Stimulated activated CD4-positive, alpha-beta T cell treated with anti-CD3 and anti-CD28 coated beads, Interleukin-4, amount 100 ng/mL, for 4 hours (primary cell): ENCODE measurements at regions not wholly inside any gene's neighbourhood (a gene's known extent, or its start where the extent isn't known, plus 50 kb on each side); places are given as distances from the start of the nearest gene placed in this dataset.

Source experiments
- DNase-seq, 2 experiments: peaks; one replicate each; pipeline ENCODE4 v3.0.0-alpha.2; 2020

GRCh38 chr9:134276453-134277245, 49.6 kb upstream of the RXRA start:
- no peak for DNase-seq
